DMS 273 (cell line): ENCODE measurements at regions not wholly inside any gene's neighbourhood (a gene's known extent, or its start where the extent isn't known, plus 50 kb on each side); places are given as distances from the start of the nearest gene placed in this dataset.

Experiments used
- DNase-seq: peaks from one replicate; lab custom pipeline; 2025; ENCODE audit not compliant: unreplicated experiment; lab: John Stamatoyannopoulos, UW

GRCh38 chr6:156564807-156565149 lies 212.4 kb upstream of the ARID1B start:
- no peak for DNase-seq

GRCh38 chr6:156564127-156564806 lies 212.9 kb upstream of the ARID1B start:
- peak; percentile 90 for DNase-seq

GRCh38 chr6:156563714-156564113 lies 213.5 kb upstream of the ARID1B start:
- DNase-seq, result peak; percentile 43

- DNase-seq, result no peak
Observed at GRCh38 chr6:156562636-156563035, 214.5 kb upstream of the ARID1B start.

- no peak for DNase-seq
Observed at GRCh38 chr6:156562019-156562418, 215.2 kb upstream of the ARID1B start.

GRCh38 chr6:156560476-156560875 lies 216.7 kb upstream of the ARID1B start:
- DNase-seq, result no peak

GRCh38 chr6:156559162-156559690 lies 218.0 kb upstream of the ARID1B start:
- no peak for DNase-seq

- DNase-seq, result no peak
Observed at GRCh38 chr6:156557911-156558259, 219.3 kb upstream of the ARID1B start.

- DNase-seq, result no peak
Observed at GRCh38 chr6:156557251-156557910, 219.8 kb upstream of the ARID1B start.

GRCh38 chr6:156556811-156557210 lies 220.4 kb upstream of the ARID1B start:
- DNase-seq, result no peak

- no peak for DNase-seq
Observed at GRCh38 chr6:156555116-156555515, 222.1 kb upstream of the ARID1B start.

GRCh38 chr6:156554160-156554559 lies 223.0 kb upstream of the ARID1B start:
- DNase-seq, result no peak

GRCh38 chr6:156552849-156553248 lies 224.3 kb upstream of the ARID1B start:
- DNase-seq, result no peak

GRCh38 chr6:156550949-156551348 lies 226.2 kb upstream of the ARID1B start:
- DNase-seq, result no peak

GRCh38 chr6:156545931-156546330 lies 231.2 kb upstream of the ARID1B start:
- no peak for DNase-seq

- DNase-seq, result no peak
Observed at GRCh38 chr6:156545021-156545420, 232.2 kb upstream of the ARID1B start.

GRCh38 chr6:156544046-156544445 lies 233.1 kb upstream of the ARID1B start:
- DNase-seq, result no peak

GRCh38 chr6:156543431-156543830 lies 233.7 kb upstream of the ARID1B start:
- DNase-seq, result no peak

GRCh38 chr6:156538875-156539660 lies 238.1 kb upstream of the ARID1B start:
- DNase-seq, result no peak

GRCh38 chr6:156534594-156534993 lies 242.6 kb upstream of the ARID1B start:
- no peak for DNase-seq

GRCh38 chr6:156533872-156534524 lies 243.2 kb upstream of the ARID1B start:
- DNase-seq, result no peak
